ENCODE measurements at regions not wholly inside any gene's neighbourhood (a gene's known extent, or its start where the extent isn't known, plus 50 kb on each side); places are given as distances from the start of the nearest gene placed in this dataset.

DNA sequence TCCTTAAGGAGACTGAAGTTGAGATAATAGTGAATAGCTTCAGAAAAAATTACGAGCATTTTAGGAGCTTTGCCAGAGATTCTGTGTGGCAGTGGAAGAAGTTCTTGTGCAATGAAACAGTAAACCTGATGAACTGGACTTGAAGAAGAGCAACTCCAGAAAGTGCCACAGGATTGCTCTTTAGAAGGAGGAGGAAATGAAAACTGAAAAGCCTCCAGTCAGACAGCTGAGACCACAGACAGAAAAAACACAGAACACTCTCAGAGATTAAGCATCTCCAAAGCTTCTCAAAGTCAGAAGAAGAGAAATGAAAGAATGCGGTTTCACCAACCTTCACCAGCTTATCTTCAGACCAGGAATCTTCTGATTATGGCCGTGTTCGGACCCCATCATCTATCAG is 329.7 kb upstream of the CNTNAP5 start:
- Histone ChIP-seq H3K9me3 (no peaks in the 10 kb centered on the region), H3K4me3 (ENCODE audit: low read depth in 2 of 2, low read length in 1 of 2) (no peak overlapping the region), H3K4me2 (no peak overlapping the region), H3K4me1 (ENCODE audit: control insufficient read depth in 1 of 2, insufficient read depth in 2 of 2, low read depth in 1 of 2, low read length in 1 of 2) (peaks cover 0 to 7% of the 10 kb centered on the region in 2 experiments; a peak in 2 of 4 replicates), H3K9ac (no peak overlapping the region), H3K79me2 (ENCODE audit: insufficient read depth) (no peaks in the 10 kb centered on the region), H3K36me3 (replicated peaks in 1 of 2; ENCODE audit: control insufficient read depth in 1 of 2, insufficient read depth in 2 of 2, low read length in 1 of 2) (no peaks in the 10 kb centered on the region), H2AFZ (ENCODE audit: low read depth) (no peak overlapping the region), H3K27me3 (ENCODE audit: insufficient read depth) (no peaks in the 10 kb centered on the region), H3F3A (replicated peaks; ENCODE audit: insufficient read depth) (no peaks in the 10 kb centered on the region), H4K20me1 (ENCODE audit: insufficient read depth) (no peaks in the 10 kb centered on the region), H3K27ac (ENCODE audit: low read depth in 2 of 2, low read length in 1 of 2) (no peak overlapping the region), H3K9me2 (no peaks in the 10 kb centered on the region)
- no peak for DNase-seq
- ChIA-PET CTCF (no interaction called here), POLR2A (no interaction called here)
- WGBS (ENCODE audit: low lambda C conversion rate), result 34% methylated on average over 4 of the region's 4 CpGs
- no peak for TF ChIP-seq JUND (IDR thresholded peaks at IDR 0.05)
- no peak for TF ChIP-seq GABPA (IDR thresholded peaks at IDR 0.05; ENCODE audit: low read depth)
- TF ChIP-seq TEAD4 (IDR thresholded peaks at IDR 0.05; ENCODE audit: borderline replicate concordance, insufficient read depth), result no peak
- TF ChIP-seq RXRA (IDR thresholded peaks at IDR 0.05; ENCODE audit: borderline replicate concordance, low read depth), result no peak

DNA sequence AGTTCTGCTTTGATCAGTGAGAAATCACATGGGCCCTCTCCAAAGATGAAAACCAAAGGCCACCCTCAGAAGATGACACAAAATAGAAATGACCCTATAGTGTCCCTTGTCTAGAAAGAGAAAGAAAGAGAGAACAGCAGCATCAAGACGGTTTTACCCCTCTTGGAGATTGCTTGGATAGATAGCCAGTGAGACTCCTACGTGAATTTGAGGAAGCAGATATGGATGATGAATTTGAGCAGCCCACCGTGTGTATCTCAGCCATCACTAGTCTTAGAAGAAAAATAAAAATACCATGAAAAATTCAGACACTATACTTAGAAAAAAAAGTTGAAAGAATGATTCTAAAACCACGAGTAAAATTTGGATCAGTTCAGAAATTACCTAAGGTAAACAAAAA is 329.1 kb upstream of the CNTNAP5 start:
- Histone ChIP-seq H4K20me1 (ENCODE audit: insufficient read depth) (no peaks in the 10 kb centered on the region), H3K4me1 (ENCODE audit: control insufficient read depth in 1 of 2, insufficient read depth in 2 of 2, low read depth in 1 of 2, low read length in 1 of 2) (peaks cover 0 to 7% of the 10 kb centered on the region in 2 experiments; a peak in 2 of 4 replicates), H3F3A (replicated peaks; ENCODE audit: insufficient read depth) (no peaks in the 10 kb centered on the region), H3K9me3 (no peaks in the 10 kb centered on the region), H3K4me2 (no peak overlapping the region), H2AFZ (ENCODE audit: low read depth) (no peak overlapping the region), H3K27me3 (ENCODE audit: insufficient read depth) (no peaks in the 10 kb centered on the region), H3K36me3 (replicated peaks in 1 of 2; ENCODE audit: control insufficient read depth in 1 of 2, insufficient read depth in 2 of 2, low read length in 1 of 2) (no peaks in the 10 kb centered on the region), H3K79me2 (ENCODE audit: insufficient read depth) (no peaks in the 10 kb centered on the region), H3K27ac (ENCODE audit: low read depth in 2 of 2, low read length in 1 of 2) (no peak overlapping the region), H3K4me3 (ENCODE audit: low read depth in 2 of 2, low read length in 1 of 2) (no peak overlapping the region), H3K9ac (no peak overlapping the region), H3K9me2 (no peaks in the 10 kb centered on the region)
- CTCF ChIA-PET, result no interaction called here
- no peak for DNase-seq
- WGBS (ENCODE audit: low lambda C conversion rate), result 5% methylated on average over 4 of the region's 4 CpGs
- POLR2A ChIA-PET, result no interaction called here
- TF ChIP-seq RXRA (IDR thresholded peaks at IDR 0.05; ENCODE audit: borderline replicate concordance, low read depth), result no peak

DNA sequence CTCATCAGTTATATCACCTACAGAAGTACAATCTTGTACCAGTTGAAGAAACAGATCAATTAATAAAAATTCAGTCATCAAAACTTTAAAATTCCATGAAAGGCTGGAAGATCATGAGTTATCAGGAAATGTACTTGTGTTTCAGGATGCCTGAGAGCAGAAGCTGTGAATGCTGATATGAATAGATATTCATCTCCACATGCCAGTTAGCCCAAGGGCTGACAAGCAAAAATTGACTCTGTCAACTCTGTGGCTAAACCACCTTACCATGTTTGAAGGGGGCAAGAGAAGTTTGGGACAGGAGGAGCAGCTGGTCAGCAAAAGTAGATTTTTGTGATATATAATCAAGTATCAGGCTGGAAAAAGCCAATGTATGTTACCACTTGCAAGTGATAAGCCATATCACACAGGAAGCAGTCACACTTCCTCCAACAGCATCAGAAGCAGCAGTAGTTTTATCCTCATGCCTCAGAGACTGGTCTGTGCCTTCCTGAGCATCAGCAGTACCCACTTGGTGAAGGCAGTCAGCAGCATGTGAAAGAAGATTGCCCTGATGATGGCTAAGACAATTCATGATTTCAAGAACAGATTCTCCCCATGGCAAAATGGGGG is 328.2 kb upstream of the CNTNAP5 start:
- H3K4me3 ChIP-seq (ENCODE audit: low read depth in 2 of 2, low read length in 1 of 2), result no peak overlapping the region
- no peaks in the 10 kb centered on the region for H3K27me3 ChIP-seq (ENCODE audit: insufficient read depth)
- H3K27ac ChIP-seq (ENCODE audit: low read depth in 2 of 2, low read length in 1 of 2), result peak overlapping the region in 1 of 2 experiments; percentile 22; a peak in 1 of 4 replicates
- no peaks in the 10 kb centered on the region for H3K9me2 ChIP-seq
- peak; percentile 52 for DNase-seq
- H3K9me3 ChIP-seq, result no peaks in the 10 kb centered on the region
- no peaks in the 10 kb centered on the region for H3K36me3 ChIP-seq (replicated peaks in 1 of 2; ENCODE audit: control insufficient read depth in 1 of 2, insufficient read depth in 2 of 2, low read length in 1 of 2)
- H3F3A ChIP-seq (replicated peaks; ENCODE audit: insufficient read depth), result no peaks in the 10 kb centered on the region
- H3K4me1 ChIP-seq (ENCODE audit: control insufficient read depth in 1 of 2, insufficient read depth in 2 of 2, low read depth in 1 of 2, low read length in 1 of 2), result peaks cover 0 to 7% of the 10 kb centered on the region in 2 experiments; a peak in 2 of 4 replicates
- no peak overlapping the region for H2AFZ ChIP-seq (ENCODE audit: low read depth)
- no peak overlapping the region for H3K4me2 ChIP-seq
- ChIA-PET POLR2A (no interaction called here), CTCF (no interaction called here)
- no peaks in the 10 kb centered on the region for H3K79me2 ChIP-seq (ENCODE audit: insufficient read depth)
- TF ChIP-seq RCOR1 (IDR thresholded peaks at IDR 0.05; ENCODE audit: low read length) (peak; percentile 51; the same call in 1 of the 2 replicates), ELF1 (IDR thresholded peaks at IDR 0.05) (no peak), FOXJ3 (CRISPR knock-in tag; IDR thresholded peaks at IDR 0.05) (no peak), TCF12 (IDR thresholded peaks at IDR 0.05) (0 out of 2 replicates have a peak, but pooled peaks have one; percentile 12), CHD2 (IDR thresholded peaks at IDR 0.05; ENCODE audit: low read length, partially characterized antibody) (no peak), MEF2A (IDR thresholded peaks at IDR 0.05; ENCODE audit: borderline replicate concordance, low read depth) (no peak), GATA2 (CRISPR knock-in tag; IDR thresholded peaks at IDR 0.05) (peak; percentile 84), SIN3A (IDR thresholded peaks at IDR 0.05; ENCODE audit: borderline replicate concordance, low read depth, low read length) (no peak), EP300 (IDR thresholded peaks at IDR 0.05; ENCODE audit: borderline replicate concordance in 1 of 2, low read depth in 1 of 2, low read length in 1 of 2) (peak in 1 of 2 experiments; percentile 72; a peak in 2 of 4 replicates), FOSL2 (IDR thresholded peaks at IDR 0.05; ENCODE audit: borderline replicate concordance, low read depth) (no peak)
- TF ChIP-seq, protein P1, sequence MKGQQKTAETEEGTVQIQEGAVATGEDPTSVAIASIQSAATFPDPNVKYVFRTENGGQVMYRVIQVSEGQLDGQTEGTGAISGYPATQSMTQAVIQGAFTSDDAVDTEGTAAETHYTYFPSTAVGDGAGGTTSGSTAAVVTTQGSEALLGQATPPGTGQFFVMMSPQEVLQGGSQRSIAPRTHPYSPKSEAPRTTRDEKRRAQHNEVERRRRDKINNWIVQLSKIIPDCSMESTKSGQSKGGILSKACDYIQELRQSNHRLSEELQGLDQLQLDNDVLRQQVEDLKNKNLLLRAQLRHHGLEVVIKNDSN (IDR thresholded peaks at IDR 0.05; ENCODE audit: borderline replicate concordance, low read depth), result no peak
- H4K20me1 ChIP-seq (ENCODE audit: insufficient read depth), result no peaks in the 10 kb centered on the region
- no peak overlapping the region for H3K9ac ChIP-seq

Measured in SK-N-SH (cell line).